IMR-90 (cell line): ENCODE measurements at regions not wholly inside any gene's neighbourhood (a gene's known extent, or its start where the extent isn't known, plus 50 kb on each side); places are given as distances from the start of the nearest gene placed in this dataset.

Experiments used
- ATAC-seq: fragments of 200-7000 bp; cut with Tn5 transposase; 2 replicates; pipeline ENCODE4 v1.9.1; 2020; ENCODE audit warnings: low read depth, mild to moderate bottlenecking, moderate library complexity
- BruUV-seq: library from RNA; stranded (reverse); fragments of 400-500 nt; replicated peaks from 2 replicates; lab custom pipeline; 2021; lab: Mats Ljungman, UMichigan
- CTCF ChIA-PET: fragments of 300-600 bp; formaldehyde crosslinking; extraction: SDS; loops from one replicate; lab custom pipeline; 2021; ENCODE audit warnings: antibody characterized with exemption; lab: Yijun Ruan, JAX
- POLR2A ChIA-PET: fragments of 300-600 bp; sonication (Branson Sonifier 250); formaldehyde crosslinking; loops from one replicate; lab custom pipeline; 2022; ENCODE audit warnings: antibody characterized with exemption; ENCODE audit not compliant: unreplicated experiment; lab: Charles Lee
- DNase-seq: peaks from one replicate; pipeline ENCODE4 v3.0.0; 2013
- H2AFZ ChIP-seq: replicated peaks from 2 replicates; pipeline ENCODE3; 2013; ENCODE audit warnings: low read length, mild to moderate bottlenecking; ENCODE audit not compliant: poor library complexity
- H2AK5ac ChIP-seq: 2 replicates; pipeline ENCODE4 v1.6.1; 2013; ENCODE audit warnings: low read depth, low read length, inconsistent platforms
- H2AK9ac ChIP-seq: replicated peaks from 2 replicates; pipeline ENCODE3; 2013; ENCODE audit warnings: mild to moderate bottlenecking, low read depth, low read length, moderate library complexity; ENCODE audit not compliant: poor library complexity
- H2BK120ac ChIP-seq: 2 replicates; pipeline ENCODE4 v1.6.1; 2013; ENCODE audit warnings: low read depth, low read length, inconsistent platforms
- H2BK15ac ChIP-seq: 3 replicates; pipeline ENCODE4 v1.6.1; 2013; ENCODE audit warnings: low read depth, low read length, inconsistent platforms
- H2BK20ac ChIP-seq: 2 replicates; pipeline ENCODE4 v1.6.1; 2013; ENCODE audit warnings: low read depth, mild to moderate bottlenecking, inconsistent platforms, low read length, moderate library complexity
- H2BK5ac ChIP-seq: 2 replicates; pipeline ENCODE4 v1.6.1; 2013; ENCODE audit warnings: mild to moderate bottlenecking, low read depth, low read length, inconsistent platforms; ENCODE audit not compliant: poor library complexity, severe bottlenecking
- H3K14ac ChIP-seq: replicated peaks from 2 replicates; pipeline ENCODE4 v1.6.1; 2013; ENCODE audit warnings: low read depth, low read length, inconsistent platforms
- H3K18ac ChIP-seq: 2 replicates; pipeline ENCODE4 v1.6.1; 2013; ENCODE audit warnings: low read depth, low read length, control low read depth
- H3K23ac ChIP-seq: 2 replicates; pipeline ENCODE4 v1.6.1; 2013; ENCODE audit warnings: low read depth, low read length, inconsistent platforms
- H3K27ac ChIP-seq: 2 replicates; pipeline ENCODE4 v1.5.1; 2013; ENCODE audit warnings: mild to moderate bottlenecking, control low read depth, low read length; ENCODE audit not compliant: insufficient read depth
- H3K27me3 ChIP-seq: 2 replicates; pipeline ENCODE4 v1.6.1; 2013; ENCODE audit warnings: low read length; ENCODE audit not compliant: control insufficient read depth, insufficient read depth
- H3K36me3 ChIP-seq: 2 replicates; pipeline ENCODE4 v1.6.1; 2013; ENCODE audit warnings: low read length, mixed read lengths; ENCODE audit not compliant: control insufficient read depth, insufficient read depth
- H3K4ac ChIP-seq: 2 replicates; pipeline ENCODE4 v1.6.1; 2013; ENCODE audit warnings: low read depth, low read length, inconsistent platforms
- H3K4me1 ChIP-seq: 2 replicates; pipeline ENCODE4 v1.6.1; 2013; ENCODE audit warnings: low read length, mixed read lengths; ENCODE audit not compliant: control insufficient read depth, insufficient read depth
- H3K4me2 ChIP-seq: 2 replicates; pipeline ENCODE4 v1.6.1; 2013; ENCODE audit warnings: low read depth, mild to moderate bottlenecking, control low read depth, low read length, moderate library complexity
- H3K4me3 ChIP-seq: 2 replicates; pipeline ENCODE4 v1.5.1; 2013; ENCODE audit warnings: low read depth, mild to moderate bottlenecking, control low read depth, low read length, moderate library complexity; ENCODE audit not compliant: insufficient read depth
- H3K56ac ChIP-seq: 2 replicates; pipeline ENCODE4 v1.6.1; 2013; ENCODE audit warnings: low read length, inconsistent platforms; ENCODE audit not compliant: insufficient read depth; ENCODE audit errors: extremely low read depth
- H3K79me1 ChIP-seq, 2 experiments: 2 replicates each; pipeline ENCODE4 v1.6.1; 2013; ENCODE audit warnings: low read length in 2 of 2, inconsistent platforms in 1 of 2, low read depth in 1 of 2
- H3K9ac ChIP-seq: 2 replicates; pipeline ENCODE4 v1.6.1; 2013; ENCODE audit warnings: low read depth, low read length, control low read depth
- H3K9me1 ChIP-seq: 2 replicates; pipeline ENCODE4 v1.6.1; 2013; ENCODE audit warnings: low read length, inconsistent platforms; ENCODE audit not compliant: insufficient read depth
- H3K9me3 ChIP-seq: 2 replicates; pipeline ENCODE4 v1.6.1; 2013; ENCODE audit warnings: low read length; ENCODE audit not compliant: control insufficient read depth, insufficient read depth
- H4K20me1 ChIP-seq: 2 replicates; pipeline ENCODE4 v1.6.1; 2013; ENCODE audit warnings: low read length, inconsistent platforms; ENCODE audit not compliant: insufficient read depth
- H4K5ac ChIP-seq: 2 replicates; pipeline ENCODE4 v1.6.1; 2013; ENCODE audit warnings: mild to moderate bottlenecking, low read depth, low read length, control low read depth
- H4K8ac ChIP-seq, 2 experiments: 2 replicates each; pipeline ENCODE4 v1.6.1; 2013; ENCODE audit warnings: low read depth in 2 of 2, low read length in 2 of 2, control low read depth in 1 of 2, inconsistent platforms in 1 of 2
- H4K91ac ChIP-seq: 2 replicates; pipeline ENCODE4 v1.6.1; 2013; ENCODE audit warnings: low read depth, low read length, inconsistent platforms; ENCODE audit not compliant: insufficient read depth
- WGBS, 2 experiments: methylation state at CpG; one replicate each; pipeline versions ENCODE4 v1.1.5 to v1.1.7; 2013; ENCODE audit warnings: missing lambda C conversion rate in 2 of 2; ENCODE audit not compliant: insufficient read length in 1 of 2; ENCODE audit errors: extremely low coverage in 2 of 2; 5-methylcytosine and 5-hydroxymethylcytosine counted together
- dilution Hi-C: fragments of 300-500 bp; cut with HindIII; formaldehyde crosslinking; loops from one replicate; pipeline ENCODE4 v1.14.3; 2018; ENCODE audit warnings: low sequenced_read_pairs; ENCODE audit not compliant: unreplicated experiment
- in situ Hi-C: fragments of 300-500 bp; cut with MboI; formaldehyde crosslinking; loops from 3 replicates; pipeline ENCODE4 v1.14.3; 2019; ENCODE audit warnings: low sequenced_read_pairs, inconsistent platforms, mixed read lengths
- intact Hi-C: fragments of 100-400 bp; cut with micrococcal nuclease; formaldehyde crosslinking; loops from 2 replicates; pipeline ENCODE4 v1.10.0; 2022
- TF ChIP-seq, protein P1 (sequence below): fragments of 150-350 bp; IDR thresholded peaks from 2 replicates; pipeline ENCODE4 v1.6.1; 2016; ENCODE audit warnings: low read depth, mild to moderate bottlenecking, low read length, moderate library complexity, borderline replicate concordance

DNA sequence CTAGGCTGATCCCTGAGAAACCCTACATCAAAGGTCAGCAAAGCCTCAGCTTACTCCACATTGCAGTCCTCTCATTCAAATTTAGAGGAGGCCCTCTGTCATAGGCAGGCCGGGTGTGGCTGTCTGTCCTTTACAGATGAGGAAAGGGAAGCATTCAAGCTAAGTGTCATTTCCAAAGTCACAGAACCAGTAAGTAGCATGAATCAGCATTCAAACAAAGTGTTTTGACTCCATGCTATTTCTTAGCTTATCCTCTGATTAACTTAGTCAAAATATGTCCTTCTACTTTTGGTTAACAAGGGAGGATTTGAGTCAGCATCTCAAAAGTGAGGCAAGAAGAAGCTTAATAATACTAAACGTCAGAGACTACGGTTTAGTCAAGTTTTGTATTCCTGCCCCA, 409.0 kb upstream of the POU3F3 start:
- Histone ChIP-seq H2BK15ac (no peak overlapping the region), H3K4me3 (no peak overlapping the region), H3K4me2 (no peak overlapping the region), H2AK5ac (no peak overlapping the region), H4K20me1 (no peaks in the 10 kb centered on the region), H2BK5ac (no peak overlapping the region), H3K23ac (no peak overlapping the region), H4K8ac (no peak overlapping the region), H4K91ac (no peak overlapping the region), H2AK9ac (no peak overlapping the region), H2BK20ac (no peak overlapping the region), H2BK120ac (no peak overlapping the region), H2AFZ (no peak overlapping the region), H3K4ac (no peak overlapping the region), H3K27me3 (no peaks in the 10 kb centered on the region), H3K9me1 (no peaks in the 10 kb centered on the region), H3K56ac (no peak overlapping the region), H4K5ac (no peak overlapping the region), H3K4me1 (no peaks in the 10 kb centered on the region), H3K14ac (no peak overlapping the region), H3K9me3 (peaks cover 9% of the 10 kb centered on the region), H3K18ac (no peak overlapping the region), H3K9ac (no peak overlapping the region), H3K27ac (no peak overlapping the region), H3K79me1 (no peaks in the 10 kb centered on the region), H3K36me3 (no peaks in the 10 kb centered on the region)
- no peak for ATAC-seq
- in situ Hi-C loops, result no loop called here
- ChIA-PET POLR2A (no interaction called here), CTCF (no interaction called here)
- dilution Hi-C loops, result no loop called here
- BruUV-seq, result no TSS peak
- TF ChIP-seq, protein P1, sequence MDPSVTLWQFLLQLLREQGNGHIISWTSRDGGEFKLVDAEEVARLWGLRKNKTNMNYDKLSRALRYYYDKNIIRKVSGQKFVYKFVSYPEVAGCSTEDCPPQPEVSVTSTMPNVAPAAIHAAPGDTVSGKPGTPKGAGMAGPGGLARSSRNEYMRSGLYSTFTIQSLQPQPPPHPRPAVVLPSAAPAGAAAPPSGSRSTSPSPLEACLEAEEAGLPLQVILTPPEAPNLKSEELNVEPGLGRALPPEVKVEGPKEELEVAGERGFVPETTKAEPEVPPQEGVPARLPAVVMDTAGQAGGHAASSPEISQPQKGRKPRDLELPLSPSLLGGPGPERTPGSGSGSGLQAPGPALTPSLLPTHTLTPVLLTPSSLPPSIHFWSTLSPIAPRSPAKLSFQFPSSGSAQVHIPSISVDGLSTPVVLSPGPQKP, result no peak
- DNase-seq, result no peak
- intact Hi-C loops, result no loop called here
- WGBS, 2 experiments, result no CpG with 5 or more reads among the region's 3 CpGs
